Activated naive CD8-positive, alpha-beta T cell treated with anti-CD3 and anti-CD28 coated beads, Interleukin-2, amount 50 U/mL, for 16 hours (primary cell): ENCODE measurements at regions not wholly inside any gene's neighbourhood (a gene's known extent, or its start where the extent isn't known, plus 50 kb on each side); places are given as distances from the start of the nearest gene placed in this dataset.

ENCODE experiments used
- DNase-seq: peaks from one replicate; pipeline ENCODE4 v3.0.0-alpha.2; 2020; ENCODE audit warnings: low read depth, low spot score

GRCh38 chr12:67426067-67426466 lies 156.9 kb downstream of the CAND1 start:
- no peak for DNase-seq

DNA sequence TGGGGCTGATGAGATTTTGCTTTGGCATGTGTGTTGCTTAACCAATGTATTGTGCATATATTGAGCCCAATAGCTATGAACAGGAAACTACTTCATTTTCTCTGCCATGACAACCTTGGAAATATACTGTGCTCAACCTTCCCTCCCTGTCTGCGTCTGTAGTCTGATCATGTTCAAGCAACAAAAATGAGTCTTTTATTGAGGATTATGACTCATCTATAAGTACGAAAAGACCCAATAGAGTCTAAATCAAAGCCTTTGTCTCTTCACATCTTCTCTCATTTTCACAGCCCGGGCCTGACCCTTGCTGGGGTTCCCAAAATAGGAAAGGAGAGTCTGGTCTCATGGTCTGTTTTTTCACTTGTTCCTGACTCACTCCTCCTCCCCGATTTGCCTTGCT lies 158.2 kb downstream of the CAND1 start:
- DNase-seq, result no peak

GRCh38 chr12:67428431-67428830 lies 159.3 kb downstream of the CAND1 start:
- DNase-seq, result no peak

- DNase-seq, result no peak
Measured at GRCh38 chr12:67430708-67431335, 161.7 kb downstream of the CAND1 start.

- no peak for DNase-seq
Measured at GRCh38 chr12:67431411-67432020, 162.4 kb downstream of the CAND1 start.

GRCh38 chr12:67433385-67434175 lies 164.4 kb downstream of the CAND1 start:
- no peak for DNase-seq

- no peak for DNase-seq
Measured at GRCh38 chr12:67434671-67435370, 165.7 kb downstream of the CAND1 start.

DNA sequence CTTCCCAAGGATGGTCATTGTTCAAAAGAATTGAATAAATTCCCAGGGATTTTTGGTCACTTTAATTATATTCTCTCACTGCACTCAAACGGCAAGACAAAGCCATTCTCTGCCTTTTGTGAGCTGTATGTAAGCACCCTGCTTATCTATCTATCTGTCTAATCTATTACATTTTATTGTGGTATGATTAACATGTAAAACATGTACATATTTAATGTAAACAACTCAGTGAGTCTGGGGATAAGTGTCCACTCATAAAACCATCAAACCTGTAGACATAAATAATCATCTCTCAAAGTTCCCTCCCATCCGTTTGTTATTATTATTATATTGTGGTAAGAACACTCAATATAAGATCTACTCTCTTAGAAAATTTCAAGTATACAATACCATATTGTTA lies 167.1 kb downstream of the CAND1 start:
- DNase-seq, result no peak

DNA sequence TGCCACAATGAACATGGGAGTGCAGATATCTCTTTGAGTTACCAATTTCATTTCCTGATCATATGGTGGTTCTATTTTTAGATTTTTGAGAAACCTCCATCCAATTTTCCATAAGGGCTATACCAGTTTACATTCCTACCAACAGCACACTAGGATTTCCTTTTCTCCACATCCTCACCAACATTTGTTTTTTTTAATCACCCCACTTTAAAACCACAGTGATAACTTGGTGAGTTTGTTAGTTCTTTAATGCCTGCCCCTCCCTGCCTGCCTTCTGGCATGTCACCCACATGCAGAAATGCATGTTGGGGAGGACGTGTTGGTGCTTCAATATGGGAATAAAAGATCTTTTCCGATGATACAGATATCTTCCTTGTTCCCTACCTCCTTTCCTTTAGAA lies 167.9 kb downstream of the CAND1 start:
- DNase-seq, result no peak

DNA sequence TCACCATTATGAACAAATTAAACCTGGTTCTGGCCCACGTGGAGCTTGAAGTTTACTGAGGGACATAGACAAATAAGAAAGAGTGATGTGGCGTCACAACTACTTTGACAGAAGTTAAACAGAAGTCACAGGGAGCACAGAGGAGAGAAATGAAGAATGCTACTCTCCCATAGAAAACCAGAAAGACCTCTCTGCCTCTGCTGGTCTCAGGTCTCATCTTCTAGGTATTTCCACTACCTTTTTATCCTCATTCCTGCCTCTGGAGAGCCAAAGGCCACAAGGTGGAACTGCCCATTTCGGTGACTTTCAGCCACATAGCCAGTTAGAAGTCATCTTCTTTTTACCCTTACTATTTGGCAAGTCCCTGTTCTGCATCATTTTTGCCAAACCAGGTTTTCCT lies 170.5 kb downstream of the CAND1 start:
- DNase-seq, result no peak

DNA sequence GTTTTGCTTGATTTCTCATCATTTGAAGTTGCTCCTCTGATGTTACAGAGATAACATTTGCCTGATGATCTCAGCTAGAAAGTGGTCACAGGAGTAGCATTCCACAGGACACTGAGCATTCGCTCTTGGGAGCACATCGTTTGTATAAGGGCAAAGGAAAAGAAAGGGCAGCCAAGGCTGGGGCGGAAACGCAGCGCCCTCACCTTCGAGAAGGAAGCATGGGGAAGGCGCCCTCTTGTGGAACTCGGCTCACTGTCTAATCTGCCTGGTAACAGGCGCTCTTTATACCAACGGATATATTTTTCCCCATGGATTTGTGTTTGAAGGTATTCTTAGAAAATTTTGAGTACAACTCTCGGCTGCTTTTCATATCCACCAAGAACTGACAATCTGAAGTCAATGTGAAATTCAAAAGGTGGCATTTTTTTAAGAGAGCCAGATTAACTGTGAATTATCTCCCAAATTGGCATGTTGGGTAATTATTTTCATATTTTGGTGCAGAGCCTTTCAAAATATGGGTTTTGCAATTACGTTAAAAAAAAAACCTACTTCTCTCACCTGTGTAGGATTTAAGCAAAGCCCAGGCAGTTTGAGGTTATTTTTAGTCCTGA lies 172.7 kb downstream of the CAND1 start:
- peak; percentile 42 for DNase-seq

DNA sequence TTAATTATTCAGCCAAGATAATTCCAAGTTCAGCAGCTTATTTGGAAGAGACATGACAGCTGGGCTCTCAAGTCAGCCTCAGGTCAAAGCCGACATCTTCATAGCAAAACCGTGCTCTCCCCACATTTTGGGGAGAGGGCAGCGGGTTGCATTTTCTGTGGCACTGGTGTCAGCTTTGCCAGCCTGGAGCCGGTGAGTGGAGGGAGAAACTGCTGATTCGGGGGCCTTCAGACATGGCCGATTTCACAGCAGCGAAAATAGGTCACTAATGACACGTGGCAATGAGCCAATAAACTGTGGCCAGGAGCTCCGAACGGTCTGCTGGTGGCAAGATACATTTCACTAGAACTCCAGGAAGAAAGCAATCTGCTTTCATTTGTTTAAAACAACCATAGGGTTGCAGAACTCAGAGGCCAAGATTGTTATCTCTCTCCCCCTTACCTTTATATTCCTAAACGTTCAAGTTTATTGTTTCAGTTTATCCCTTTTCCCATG lies 173.2 kb downstream of the CAND1 start:
- no peak for DNase-seq

GRCh38 chr12:67442896-67443295 lies 173.7 kb downstream of the CAND1 start:
- DNase-seq, result no peak

- DNase-seq, result no peak
Measured at GRCh38 chr12:67444542-67444941, 175.4 kb downstream of the CAND1 start.

- no peak for DNase-seq
Measured at GRCh38 chr12:67446716-67447115, 177.6 kb downstream of the CAND1 start.

DNA sequence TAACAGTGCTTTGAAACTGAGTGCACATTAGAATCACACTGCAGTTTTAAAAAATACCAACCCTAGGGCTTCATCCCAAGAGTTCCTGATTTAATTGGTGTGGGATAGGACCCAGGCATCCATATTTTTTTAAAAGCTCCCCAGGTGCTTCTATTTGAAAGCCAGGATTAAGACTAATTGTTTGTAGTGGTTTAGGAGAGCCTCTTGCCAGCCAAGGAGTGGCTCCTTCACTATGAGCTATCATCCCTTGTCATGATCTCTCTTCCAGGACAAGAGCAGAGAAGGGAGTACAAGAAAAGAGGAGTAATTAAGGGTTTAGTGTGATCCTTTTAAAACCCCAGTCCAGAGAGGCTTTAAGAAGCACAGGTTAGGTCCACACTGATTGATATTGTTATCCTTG lies 178.0 kb downstream of the CAND1 start:
- DNase-seq, result no peak

- no peak for DNase-seq
Measured at GRCh38 chr12:67449591-67450052, 180.5 kb downstream of the CAND1 start.

DNA sequence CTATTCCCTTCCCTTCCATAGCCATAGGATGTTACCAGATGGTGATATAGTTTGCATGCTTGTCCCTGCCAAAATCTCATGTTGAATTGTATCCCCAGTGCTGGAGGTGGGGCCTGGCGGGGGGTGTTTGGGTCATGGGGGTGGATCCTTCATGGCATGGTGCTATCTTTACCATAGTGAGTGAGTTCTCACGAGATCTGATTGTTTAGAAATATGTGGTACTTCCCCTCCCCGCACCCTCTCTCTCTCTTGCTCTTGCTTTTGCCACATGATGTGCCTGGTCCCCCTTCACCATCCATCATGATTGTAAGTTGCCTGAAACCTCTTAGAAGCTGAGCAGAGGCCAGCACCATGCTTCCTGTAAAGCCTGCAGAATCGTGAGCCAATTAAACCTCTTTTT lies 181.3 kb downstream of the CAND1 start:
- DNase-seq, result no peak

DNA sequence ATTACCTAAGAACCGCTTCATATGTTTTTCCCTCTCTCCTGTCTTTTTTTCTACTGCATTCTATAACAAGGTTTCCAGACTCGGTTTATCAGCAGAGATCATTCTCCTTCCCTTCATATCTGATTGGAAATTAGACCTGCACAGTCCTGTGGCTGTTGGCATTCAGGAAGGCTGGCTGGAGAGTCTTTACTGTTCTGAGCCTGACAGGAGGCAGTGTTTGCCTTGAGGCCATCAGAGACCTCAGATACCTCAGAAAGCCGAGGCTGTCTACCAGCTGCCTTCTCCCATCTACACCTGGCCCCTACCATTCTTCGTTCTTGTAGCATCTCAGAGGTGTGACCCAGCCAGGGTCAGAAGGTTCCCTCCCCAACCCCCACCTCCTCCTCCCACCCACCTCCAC lies 182.0 kb downstream of the CAND1 start:
- no peak for DNase-seq

- no peak for DNase-seq
Measured at GRCh38 chr12:67452119-67452805, 183.1 kb downstream of the CAND1 start.

- no peak for DNase-seq
Measured at GRCh38 chr12:67453191-67453590, 184.0 kb downstream of the CAND1 start.
